ENCODE measurements at regions not wholly inside any gene's neighbourhood (a gene's known extent, or its start where the extent isn't known, plus 50 kb on each side); places are given as distances from the start of the nearest gene placed in this dataset.

GRCh38 chr18:29174891-29175290, 998.0 kb upstream of the CDH2 start:
- H2AFZ ChIP-seq (ENCODE audit: low read length), result no peak overlapping the region

DNA sequence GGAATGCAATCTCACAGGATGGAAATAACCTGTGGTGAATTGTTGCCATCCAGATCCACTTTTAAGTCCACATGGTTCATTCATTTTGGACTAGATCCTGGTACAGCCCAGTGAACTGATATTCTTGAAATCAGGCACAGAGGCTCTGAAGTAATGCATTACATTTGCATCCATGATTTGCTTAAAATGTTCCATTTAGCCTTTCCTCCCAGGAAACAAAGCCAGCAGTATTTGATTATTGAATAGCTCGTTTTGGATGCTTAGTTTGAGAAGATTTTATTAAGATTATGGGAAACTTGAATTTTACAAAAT, 995.8 kb upstream of the CDH2 start:
- Histone ChIP-seq H3K9me3 (ENCODE audit: control insufficient read depth, insufficient read depth, low read depth, low read length) (no peaks in the 10 kb centered on the region), H3K79me2 (ENCODE audit: control insufficient read depth, insufficient read depth, low read length) (no peaks in the 10 kb centered on the region), H4K20me1 (ENCODE audit: control insufficient read depth, extremely low read depth, insufficient read depth, low read length) (no peaks in the 10 kb centered on the region), H3K27ac (ENCODE audit: insufficient read depth, low read length) (no peak overlapping the region), H3K36me3 (ENCODE audit: control insufficient read depth, insufficient read depth, low read length) (no peaks in the 10 kb centered on the region), H3K4me1 (ENCODE audit: control insufficient read depth, extremely low read depth, insufficient read depth, low read length) (peaks cover 2% of the 10 kb centered on the region), H2AFZ (ENCODE audit: low read length) (no peak overlapping the region), H3K27me3 (ENCODE audit: control insufficient read depth, insufficient read depth, low read length) (no peaks in the 10 kb centered on the region), H3K4me3 (replicated peaks in 1 of 4; ENCODE audit: control extremely low read depth in 1 of 4, insufficient read depth in 1 of 4, low read depth in 3 of 4, low read length in 4 of 4) (no peak overlapping the region), H3K4me2 (ENCODE audit: extremely low read depth, insufficient read depth, low read length) (peak overlapping the region; percentile 4), H3K9ac (ENCODE audit: insufficient read depth, low read length) (no peak overlapping the region)
- TF ChIP-seq EZH2 (IDR thresholded peaks at IDR 0.05; ENCODE audit: low read length, missing control alignments), result no peak
- TF ChIP-seq, protein P1, sequence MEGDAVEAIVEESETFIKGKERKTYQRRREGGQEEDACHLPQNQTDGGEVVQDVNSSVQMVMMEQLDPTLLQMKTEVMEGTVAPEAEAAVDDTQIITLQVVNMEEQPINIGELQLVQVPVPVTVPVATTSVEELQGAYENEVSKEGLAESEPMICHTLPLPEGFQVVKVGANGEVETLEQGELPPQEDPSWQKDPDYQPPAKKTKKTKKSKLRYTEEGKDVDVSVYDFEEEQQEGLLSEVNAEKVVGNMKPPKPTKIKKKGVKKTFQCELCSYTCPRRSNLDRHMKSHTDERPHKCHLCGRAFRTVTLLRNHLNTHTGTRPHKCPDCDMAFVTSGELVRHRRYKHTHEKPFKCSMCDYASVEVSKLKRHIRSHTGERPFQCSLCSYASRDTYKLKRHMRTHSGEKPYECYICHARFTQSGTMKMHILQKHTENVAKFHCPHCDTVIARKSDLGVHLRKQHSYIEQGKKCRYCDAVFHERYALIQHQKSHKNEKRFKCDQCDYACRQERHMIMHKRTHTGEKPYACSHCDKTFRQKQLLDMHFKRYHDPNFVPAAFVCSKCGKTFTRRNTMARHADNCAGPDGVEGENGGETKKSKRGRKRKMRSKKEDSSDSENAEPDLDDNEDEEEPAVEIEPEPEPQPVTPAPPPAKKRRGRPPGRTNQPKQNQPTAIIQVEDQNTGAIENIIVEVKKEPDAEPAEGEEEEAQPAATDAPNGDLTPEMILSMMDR (conservative IDR thresholded peaks at IDR 0.05 in 1 of 2, IDR thresholded peaks at IDR 0.05 in 1 of 2; ENCODE audit: low read depth in 1 of 2, low read length in 2 of 2), result no peak
- no peak for DNase-seq (ENCODE audit: low read depth in 2 of 2)

More at GRCh38 chr18:29174891-29175290, 998.0 kb upstream of the CDH2 start:
- H3K79me2 ChIP-seq (ENCODE audit: control insufficient read depth, insufficient read depth, low read length), result no peaks in the 10 kb centered on the region
- no peaks in the 10 kb centered on the region for H4K20me1 ChIP-seq (ENCODE audit: control insufficient read depth, extremely low read depth, insufficient read depth, low read length)
- no peak overlapping the region for H3K9ac ChIP-seq (ENCODE audit: insufficient read depth, low read length)
- no peak overlapping the region for H3K4me3 ChIP-seq (replicated peaks in 1 of 4; ENCODE audit: control extremely low read depth in 1 of 4, insufficient read depth in 1 of 4, low read depth in 3 of 4, low read length in 4 of 4)
- no peak overlapping the region for H3K27ac ChIP-seq (ENCODE audit: insufficient read depth, low read length)
- H3K9me3 ChIP-seq (ENCODE audit: control insufficient read depth, insufficient read depth, low read depth, low read length), result no peaks in the 10 kb centered on the region
- TF ChIP-seq, protein P1 (conservative IDR thresholded peaks at IDR 0.05 in 1 of 2, IDR thresholded peaks at IDR 0.05 in 1 of 2; ENCODE audit: low read depth in 1 of 2, low read length in 2 of 2), result no peak
- TF ChIP-seq EZH2 (IDR thresholded peaks at IDR 0.05; ENCODE audit: low read length, missing control alignments), result no peak
- H3K36me3 ChIP-seq (ENCODE audit: control insufficient read depth, insufficient read depth, low read length), result no peaks in the 10 kb centered on the region
- peak in 1 of 2 donors; percentile 57 for DNase-seq (ENCODE audit: low read depth in 2 of 2)
- no peaks in the 10 kb centered on the region for H3K27me3 ChIP-seq (ENCODE audit: control insufficient read depth, insufficient read depth, low read length)
- H3K4me1 ChIP-seq (ENCODE audit: control insufficient read depth, extremely low read depth, insufficient read depth, low read length), result peaks cover 2% of the 10 kb centered on the region
- H3K4me2 ChIP-seq (ENCODE audit: extremely low read depth, insufficient read depth, low read length), result no peak overlapping the region

GRCh38 chr18:29171892-29172755, 995.2 kb upstream of the CDH2 start:
- Histone ChIP-seq H3K9ac (ENCODE audit: insufficient read depth, low read length) (no peak overlapping the region), H3K27me3 (ENCODE audit: control insufficient read depth, insufficient read depth, low read length) (no peaks in the 10 kb centered on the region), H3K27ac (ENCODE audit: insufficient read depth, low read length) (peak overlapping the region; percentile 8), H3K9me3 (ENCODE audit: control insufficient read depth, insufficient read depth, low read depth, low read length) (no peaks in the 10 kb centered on the region), H3K36me3 (ENCODE audit: control insufficient read depth, insufficient read depth, low read length) (no peaks in the 10 kb centered on the region), H3K4me2 (ENCODE audit: extremely low read depth, insufficient read depth, low read length) (no peak overlapping the region), H4K20me1 (ENCODE audit: control insufficient read depth, extremely low read depth, insufficient read depth, low read length) (no peaks in the 10 kb centered on the region), H3K4me1 (ENCODE audit: control insufficient read depth, extremely low read depth, insufficient read depth, low read length) (peaks cover 2% of the 10 kb centered on the region), H2AFZ (ENCODE audit: low read length) (no peak overlapping the region), H3K79me2 (ENCODE audit: control insufficient read depth, insufficient read depth, low read length) (no peaks in the 10 kb centered on the region), H3K4me3 (replicated peaks in 1 of 4; ENCODE audit: control extremely low read depth in 1 of 4, insufficient read depth in 1 of 4, low read depth in 3 of 4, low read length in 4 of 4) (no peak overlapping the region)
- TF ChIP-seq, protein P1 (conservative IDR thresholded peaks at IDR 0.05 in 1 of 2, IDR thresholded peaks at IDR 0.05 in 1 of 2; ENCODE audit: low read depth in 1 of 2, low read length in 2 of 2), result no peak
- no peak for TF ChIP-seq EZH2 (IDR thresholded peaks at IDR 0.05; ENCODE audit: low read length, missing control alignments)
- DNase-seq (ENCODE audit: low read depth in 2 of 2), result peak; percentile 30 to 85

All from fibroblast of lung (primary cell).